GM12892 (cell line): ENCODE measurements at regions not wholly inside any gene's neighbourhood (a gene's known extent, or its start where the extent isn't known, plus 50 kb on each side); places are given as distances from the start of the nearest gene placed in this dataset.

ENCODE experiments used
- POLR2A ChIP-seq: IDR thresholded peaks from 2 replicates; pipeline ENCODE4 v1.6.1; 2011; ENCODE audit warnings: low read depth, low read length, control low read depth
- TAF1 ChIP-seq: IDR thresholded peaks from 2 replicates; pipeline ENCODE4 v1.6.1; 2011; ENCODE audit warnings: low read depth, mild to moderate bottlenecking, control low read depth, low read length, borderline replicate concordance

DNA sequence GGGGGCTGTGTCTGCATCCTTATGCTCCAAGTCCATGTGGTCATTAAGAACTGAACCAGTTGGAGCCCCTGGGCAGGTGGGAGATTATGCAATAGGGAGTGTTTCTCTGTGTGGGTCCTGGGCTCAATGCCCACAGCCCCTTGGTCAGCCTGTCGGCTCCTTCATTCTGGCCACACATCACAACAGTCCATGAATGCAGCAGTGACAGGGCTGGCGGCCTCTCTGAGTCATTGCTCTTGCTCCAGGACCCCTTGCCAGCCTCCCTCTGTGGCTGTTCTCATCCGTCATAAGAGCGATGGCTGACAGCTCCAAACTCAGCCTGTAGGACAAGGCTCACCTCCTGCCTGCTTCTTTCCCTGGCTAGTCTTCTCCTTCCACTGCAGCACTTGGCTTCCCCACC, 609.5 kb upstream of the CDH4 start:
- no peak for TF ChIP-seq POLR2A
- no peak for TF ChIP-seq TAF1
